ENCODE measurements at regions not wholly inside any gene's neighbourhood (a gene's known extent, or its start where the extent isn't known, plus 50 kb on each side); places are given as distances from the start of the nearest gene placed in this dataset.
"Not testable (repeated sequence)": the region's sequence is repeated elsewhere in the genome, so short reads cannot be mapped to it uniquely, and the experiment has no call there.

DNA sequence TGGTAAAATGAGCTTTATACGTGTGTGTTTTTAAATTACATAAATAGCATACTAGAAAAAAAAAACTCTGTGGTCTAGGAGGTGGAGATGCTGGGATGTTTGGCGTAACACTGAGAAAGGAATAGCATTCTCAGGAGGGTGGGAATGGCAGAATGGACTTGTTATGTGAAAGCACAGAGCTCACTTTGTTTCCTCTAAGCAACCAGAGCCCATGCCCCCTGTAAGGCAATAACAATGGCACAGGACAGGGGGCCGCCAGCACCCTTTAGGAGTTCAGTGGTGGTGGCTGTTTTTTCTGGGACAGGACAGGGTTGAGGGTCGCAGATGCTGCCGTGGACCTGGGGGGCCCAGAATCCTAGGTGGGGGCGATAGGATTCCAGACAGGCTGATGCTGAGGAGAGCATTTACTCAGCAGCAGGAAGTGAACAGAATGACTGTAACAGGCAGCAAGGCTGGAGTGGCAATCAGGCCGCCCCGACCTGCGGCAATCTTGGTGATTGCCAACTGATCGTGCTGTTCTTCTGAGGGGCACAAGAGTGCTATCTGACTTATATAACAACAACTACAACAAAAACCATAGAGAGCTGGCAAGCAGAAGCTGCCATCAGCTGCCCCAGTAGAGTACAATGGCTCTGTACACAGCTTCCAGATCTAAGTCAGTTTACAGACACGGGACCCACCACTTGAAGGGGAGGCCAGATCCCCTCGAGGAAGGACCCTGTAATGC lies 160.4 kb downstream of the UACA start:
- 82 to 85% (median 85%) methylated on average over 12 of the region's 12 CpGs for WGBS, 3 donors
- H3K27ac ChIP-seq (ENCODE audit: low read depth, low read length): no peak overlapping the region

DNA sequence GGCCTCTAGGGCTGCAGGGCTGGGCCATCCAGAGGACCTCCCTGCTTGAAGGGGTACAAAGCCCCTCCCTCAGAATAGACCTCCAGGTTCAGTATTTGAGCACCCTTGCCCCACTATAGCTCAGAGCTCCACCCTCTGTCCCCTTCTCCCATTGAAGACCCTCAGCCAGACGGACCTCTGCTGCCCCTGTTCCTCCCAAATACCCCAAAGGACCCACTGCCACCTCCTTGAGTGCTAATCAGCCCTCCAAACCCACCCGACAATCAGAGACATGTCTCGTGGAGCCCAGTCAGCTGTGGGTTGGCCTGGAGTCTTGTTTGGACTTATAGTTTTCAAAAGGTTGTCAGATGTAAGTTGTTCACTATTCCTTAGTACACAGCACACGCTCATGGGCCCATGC lies 161.1 kb downstream of the UACA start:
- 92 to 93% (median 92%) methylated on average over 4 of the region's 4 CpGs for WGBS, 3 donors
- no peak overlapping the region for H3K27ac ChIP-seq (ENCODE audit: low read depth, low read length)

DNA sequence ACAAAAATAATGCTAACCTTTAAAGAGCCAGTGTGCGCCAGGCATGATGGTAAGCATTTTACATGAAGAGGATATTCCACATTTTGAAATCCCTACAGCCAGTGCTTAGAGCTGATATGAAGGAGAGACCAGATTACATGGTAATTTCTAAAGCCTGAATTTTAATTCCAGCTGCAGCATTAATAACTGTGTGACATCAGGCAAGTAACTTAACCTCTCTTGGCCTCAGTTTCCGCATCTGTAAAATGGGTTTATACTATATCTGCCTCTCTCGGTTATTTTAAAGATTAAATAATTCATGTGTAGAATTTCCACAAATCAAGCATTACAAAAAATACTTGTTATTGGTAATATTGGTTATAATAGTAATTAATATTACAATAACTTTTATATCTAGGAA lies 165.4 kb downstream of the UACA start:
- 94 to 99% (median 98%) methylated on average over 3 of the region's 3 CpGs for WGBS, 3 donors

DNA sequence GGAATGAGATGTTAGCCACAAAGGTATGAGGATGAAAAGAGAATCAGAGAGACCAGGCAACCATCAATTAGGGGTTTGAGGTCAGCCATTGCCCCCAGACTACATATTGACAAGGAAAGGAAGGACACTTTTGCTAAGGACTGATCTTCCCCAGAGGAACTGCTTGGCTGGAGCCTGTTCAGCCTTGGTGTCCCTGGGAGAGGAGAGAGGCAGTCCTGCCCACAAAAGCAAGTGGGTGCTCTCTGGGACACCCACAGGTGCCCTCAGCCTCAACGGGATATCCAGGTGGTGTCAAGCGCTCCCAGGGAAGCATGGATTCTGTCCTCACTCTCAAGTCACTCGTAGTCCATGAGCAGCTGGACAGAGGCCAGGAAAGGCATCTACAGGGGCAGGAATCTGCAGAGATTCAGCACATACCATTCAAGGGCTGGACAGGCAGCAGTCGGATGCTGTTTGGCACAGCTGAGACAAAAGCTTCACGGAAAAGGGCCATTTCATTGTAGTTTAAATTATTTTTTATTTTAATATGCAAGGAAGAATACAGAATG lies 166.2 kb downstream of the UACA start:
- WGBS, 3 donors: 71 to 81% (median 76%) methylated on average over 5 of the region's 5 CpGs
- H3K27ac ChIP-seq (ENCODE audit: low read depth, low read length): no peak overlapping the region

More for the DNA sequence above, 165.4 kb downstream of the UACA start:
- no peak overlapping the region for H3K27ac ChIP-seq (ENCODE audit: low read depth, low read length)

DNA sequence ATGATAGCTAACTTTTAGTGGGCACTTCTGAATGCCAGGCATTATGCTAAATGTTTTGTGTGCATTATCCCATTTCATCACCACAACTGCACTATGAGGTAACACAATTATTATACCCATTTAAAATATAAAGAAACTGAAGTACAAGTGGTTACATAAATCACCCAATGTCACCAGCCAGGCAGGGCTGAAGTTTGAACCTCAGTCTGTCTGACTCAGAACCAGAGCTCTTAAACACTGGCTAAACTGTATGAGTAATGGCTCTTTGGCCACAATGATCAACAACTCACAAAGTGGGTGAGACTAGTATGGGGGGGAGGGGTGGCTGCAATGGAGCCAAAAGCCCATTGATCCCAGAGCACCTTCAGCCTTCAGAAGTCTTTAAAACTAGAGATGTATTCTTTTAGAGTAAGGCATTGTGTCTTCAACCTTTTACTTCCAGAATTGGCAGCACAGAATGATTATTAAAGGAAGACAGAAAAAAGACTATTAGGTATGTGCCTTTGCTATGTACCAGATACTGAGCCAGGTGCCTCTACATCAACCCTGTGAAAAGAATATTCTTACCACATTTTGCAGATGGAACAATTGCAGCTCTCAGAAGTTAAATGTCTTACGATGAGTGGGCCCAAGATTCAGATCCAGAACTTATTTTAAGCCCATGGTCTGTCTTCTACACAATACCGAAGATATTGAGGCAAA lies 166.9 kb downstream of the UACA start:
- no peak overlapping the region for H3K27ac ChIP-seq (ENCODE audit: low read depth, low read length)
- WGBS, 3 donors: 91 to 96% (median 94%) methylated on average over 2 of the region's 2 CpGs

DNA sequence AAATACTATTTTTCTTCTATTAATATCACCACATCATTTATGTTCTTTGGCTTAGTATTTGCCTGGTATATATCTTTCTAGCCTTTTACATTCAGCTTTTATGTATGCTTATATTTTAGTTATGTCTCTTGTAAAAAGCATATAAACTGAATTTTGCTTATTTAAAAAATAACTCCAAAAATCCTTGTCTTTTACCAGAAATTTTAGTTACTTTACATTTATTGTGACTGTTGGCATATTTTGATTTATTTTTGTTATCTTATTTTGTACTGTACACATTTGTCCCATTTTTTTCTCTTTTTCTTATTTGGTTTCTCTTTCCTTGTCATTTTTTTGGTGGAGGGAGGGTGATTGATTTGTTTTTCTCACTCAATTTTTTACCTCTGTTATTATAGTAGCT lies 169.6 kb downstream of the UACA start:
- H3K27ac ChIP-seq (ENCODE audit: low read depth, low read length): no peak overlapping the region

DNA sequence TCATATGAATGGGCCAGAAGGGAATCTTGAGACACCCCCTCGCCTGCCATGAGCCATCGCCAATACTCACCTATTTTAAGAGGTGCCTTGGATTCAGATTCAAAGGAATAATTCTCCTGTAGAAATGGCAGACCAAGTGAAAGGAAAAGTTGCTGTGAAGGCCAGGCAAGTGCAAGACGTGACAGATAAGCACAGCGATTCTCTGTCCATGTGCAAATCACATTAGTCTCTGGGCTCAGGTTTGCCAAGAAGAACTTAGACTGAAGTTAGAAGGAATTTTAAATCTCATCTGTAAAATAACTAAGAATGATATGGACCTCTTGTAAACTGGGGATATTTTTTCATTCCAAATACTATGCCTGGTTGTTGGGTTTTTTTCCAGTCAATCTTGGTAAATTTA lies 173.6 kb downstream of the UACA start:
- WGBS, 3 donors: 55 to 66% (median 65%) methylated on average over 4 of the region's 4 CpGs

DNA sequence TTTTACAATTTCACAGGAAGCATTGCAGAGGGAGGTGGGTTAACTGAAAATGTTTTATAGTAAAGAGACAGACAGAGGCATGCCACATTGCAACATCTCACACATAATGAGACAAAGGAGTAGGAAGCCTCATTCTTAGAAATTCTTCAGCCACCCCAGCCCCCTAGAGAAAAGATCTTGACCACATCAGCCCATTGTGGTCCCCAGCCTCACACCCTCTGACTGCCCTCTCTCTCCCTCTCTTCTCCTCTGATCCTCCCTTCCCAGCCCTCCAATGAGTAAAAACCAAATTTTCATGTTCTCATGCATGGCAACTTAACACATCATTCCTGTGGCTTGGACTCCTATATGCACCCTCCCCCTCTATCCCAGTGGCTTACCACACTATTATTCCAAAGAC lies 174.1 kb downstream of the UACA start:
- H3K27ac ChIP-seq (ENCODE audit: low read depth, low read length): no peak overlapping the region

More for the DNA sequence above, 173.6 kb downstream of the UACA start:
- H3K27ac ChIP-seq (ENCODE audit: low read depth, low read length): no peak overlapping the region

DNA sequence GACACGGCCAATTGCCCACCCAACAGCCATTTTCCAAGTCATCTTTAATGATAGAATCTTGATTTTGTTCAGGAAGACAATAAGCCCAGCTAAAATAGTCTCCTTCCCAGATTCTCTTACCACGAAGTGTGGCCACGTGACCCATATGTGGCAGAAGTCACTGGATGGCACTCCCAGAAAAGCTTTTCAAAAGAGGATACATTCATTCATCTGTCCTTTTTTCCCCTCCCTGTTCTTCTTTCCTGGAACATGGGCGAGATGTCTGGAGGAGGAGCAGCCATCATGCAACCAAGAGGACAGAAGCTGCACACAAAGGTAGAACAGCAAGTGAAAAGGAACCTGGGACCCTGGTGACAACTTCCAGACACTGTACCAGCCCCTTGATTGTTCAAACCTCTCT lies 174.7 kb downstream of the UACA start:
- WGBS, 3 donors: 83 to 84% (median 83%) methylated on average over 4 of the region's 4 CpGs

DNA sequence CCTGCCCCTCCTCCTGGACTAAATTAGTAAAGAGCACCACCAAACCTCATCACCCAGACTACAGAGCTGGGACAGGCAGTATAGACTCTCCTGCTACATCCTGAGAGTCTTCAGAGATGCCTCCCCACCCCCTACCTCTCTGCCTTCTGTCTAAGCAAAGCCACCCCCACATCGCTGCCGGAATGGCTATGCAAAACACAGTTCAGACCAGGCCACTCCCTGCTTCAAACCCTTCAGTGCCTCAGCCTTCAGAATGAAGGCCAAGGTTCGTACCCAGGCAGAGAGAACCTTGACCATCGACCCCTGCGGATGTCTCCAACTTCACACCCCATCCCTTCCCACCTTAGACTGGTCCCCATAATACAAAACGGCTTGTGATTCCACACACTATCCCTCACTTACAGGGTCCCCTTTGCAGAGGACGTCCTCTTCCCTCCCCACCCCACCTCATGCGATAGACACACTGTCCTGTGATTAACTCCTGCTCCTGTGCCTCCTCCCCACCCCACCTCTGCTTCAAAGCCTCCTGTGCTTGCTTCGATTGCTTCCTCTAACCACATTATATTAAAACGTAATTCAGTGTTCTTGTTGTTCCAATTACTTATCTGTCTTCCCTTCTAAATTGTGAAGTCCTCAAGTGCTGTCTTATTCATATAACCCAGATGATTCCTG lies 175.3 kb downstream of the UACA start:
- no peak overlapping the region for H3K27ac ChIP-seq (ENCODE audit: low read depth, low read length)
- 84 to 87% (median 85%) methylated on average over 10 of the region's 10 CpGs for WGBS, 3 donors

More for the DNA sequence above, 174.7 kb downstream of the UACA start:
- no peak overlapping the region for H3K27ac ChIP-seq (ENCODE audit: low read depth, low read length)

DNA sequence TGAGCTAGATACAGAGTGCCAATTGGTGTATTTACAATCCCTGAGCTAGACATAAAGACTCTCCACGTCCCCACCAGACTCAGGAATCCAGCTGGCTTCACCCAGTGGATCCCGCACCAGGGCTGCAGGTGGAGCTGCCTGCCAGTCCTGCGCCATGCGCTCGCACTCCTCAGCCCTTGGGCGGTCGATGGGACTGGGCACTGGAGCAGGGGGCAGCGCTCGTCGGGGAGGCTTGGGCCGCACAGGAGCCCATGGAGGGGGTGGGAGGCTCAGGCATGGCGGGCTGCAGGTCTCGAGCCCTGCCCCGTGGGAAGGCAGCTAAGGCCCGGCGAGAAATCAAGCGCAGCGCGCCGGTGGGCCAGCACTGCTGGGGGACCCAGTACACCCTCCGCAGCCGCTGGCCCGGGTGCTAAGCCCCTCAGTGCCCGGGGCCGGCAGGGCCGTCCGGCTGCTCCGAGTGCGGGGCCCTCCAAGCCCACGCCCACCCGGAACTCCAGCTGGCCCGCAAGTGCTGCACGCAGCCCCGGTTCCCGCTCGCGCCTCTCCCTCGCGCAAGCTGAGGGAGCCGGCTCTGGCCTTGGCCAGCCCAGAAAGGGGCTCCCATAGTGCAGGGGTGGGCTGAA lies 176.2 kb downstream of the UACA start:
- WGBS, 3 donors: 94 to 98% (median 97%) methylated on average over 30 to 40 of the region's 40 CpGs
- H3K27ac ChIP-seq (ENCODE audit: low read depth, low read length): not testable (repeated sequence)

DNA sequence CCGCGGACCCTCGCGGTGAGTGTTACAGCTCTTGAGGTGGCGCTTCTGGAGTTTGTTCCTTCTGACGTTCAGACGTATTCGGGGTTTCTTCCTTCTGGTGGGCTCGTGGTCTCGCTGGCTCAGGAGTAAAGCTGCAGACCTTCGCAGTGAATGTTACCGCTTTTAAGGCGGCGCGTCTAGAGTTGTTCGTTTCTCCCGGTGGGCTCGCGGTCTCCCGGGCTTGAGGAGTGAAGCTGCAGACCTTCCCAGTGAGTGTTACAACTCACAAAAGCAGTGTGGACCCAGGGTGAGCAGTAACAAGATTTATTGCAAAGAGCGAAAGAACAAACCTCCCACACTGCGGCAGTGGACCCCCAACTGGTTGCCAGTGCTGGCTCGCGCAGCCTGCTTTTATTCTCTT lies 177.1 kb downstream of the UACA start:
- WGBS, 3 donors: 86 to 92% (median 89%) methylated on average over 24 of the region's 24 CpGs
- no peak overlapping the region for H3K27ac ChIP-seq (ENCODE audit: low read depth, low read length)

DNA sequence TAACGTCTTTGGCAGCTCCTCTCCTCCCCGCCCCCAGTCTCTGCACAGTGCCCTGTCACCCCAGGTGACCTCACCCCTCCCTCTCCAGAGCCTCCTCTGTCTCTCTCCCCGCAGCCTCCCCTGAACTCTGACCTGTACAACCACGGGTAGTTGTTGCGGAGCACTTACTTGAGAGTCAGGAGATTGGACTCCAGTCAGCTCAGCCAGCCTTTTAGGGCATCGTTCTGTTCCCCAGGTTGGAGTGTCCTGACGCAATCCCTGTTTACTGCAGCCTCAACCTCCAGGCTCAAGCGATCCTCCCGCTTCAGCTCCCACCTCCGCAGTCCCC lies 177.7 kb downstream of the UACA start:
- WGBS, 3 donors: 35 to 46% (median 45%) methylated on average over 8 to 10 of the region's 10 CpGs

DNA sequence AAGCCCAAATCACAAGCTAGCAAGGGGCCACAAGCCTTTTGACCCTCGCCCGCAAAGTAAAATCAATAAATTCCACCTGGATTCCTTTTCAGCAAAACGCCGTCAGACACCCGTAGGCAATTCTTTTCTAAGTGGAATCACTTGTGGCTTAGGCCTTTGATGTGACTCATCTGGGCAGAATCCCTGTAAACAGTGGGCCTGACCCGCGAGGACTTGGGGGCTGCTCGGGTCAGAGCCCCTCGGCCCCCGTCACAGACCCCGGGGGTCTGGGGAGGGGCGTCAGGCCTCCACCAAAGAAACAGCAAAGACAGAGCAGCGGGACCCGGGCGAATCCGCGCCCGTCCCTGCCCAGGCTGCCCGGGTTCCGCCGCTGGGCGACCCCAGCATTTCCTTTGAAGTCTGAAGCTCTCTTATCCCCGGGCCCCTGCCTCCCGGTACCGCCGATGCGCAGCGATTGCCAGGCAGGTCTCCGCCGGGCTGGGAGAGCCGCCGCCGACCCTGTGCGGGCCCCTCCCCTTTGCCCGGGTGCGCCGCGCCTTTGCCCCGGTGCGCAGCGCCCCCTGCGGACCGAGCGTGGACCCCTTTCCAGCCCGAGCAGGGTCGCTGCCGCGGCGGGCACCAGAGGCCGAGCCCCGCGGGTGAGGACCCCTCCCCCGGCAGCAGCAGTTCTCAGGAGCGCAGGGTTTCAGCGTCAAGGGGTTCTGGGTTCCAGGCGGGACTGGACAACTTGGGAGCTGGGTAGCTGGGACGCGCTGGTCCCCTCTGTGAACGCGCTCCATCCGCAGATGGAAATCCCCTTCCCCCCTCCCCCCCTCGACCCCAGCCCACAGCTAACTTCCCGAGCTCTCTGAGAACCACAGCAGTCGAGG lies 178.3 kb downstream of the UACA start:
- H3K27ac ChIP-seq (ENCODE audit: low read depth, low read length): no peak overlapping the region
- 11 to 23% (median 21%) methylated on average over 57 to 64 of the region's 64 CpGs for WGBS, 3 donors

More for the DNA sequence above, 177.7 kb downstream of the UACA start:
- H3K27ac ChIP-seq (ENCODE audit: low read depth, low read length): no peak overlapping the region

DNA sequence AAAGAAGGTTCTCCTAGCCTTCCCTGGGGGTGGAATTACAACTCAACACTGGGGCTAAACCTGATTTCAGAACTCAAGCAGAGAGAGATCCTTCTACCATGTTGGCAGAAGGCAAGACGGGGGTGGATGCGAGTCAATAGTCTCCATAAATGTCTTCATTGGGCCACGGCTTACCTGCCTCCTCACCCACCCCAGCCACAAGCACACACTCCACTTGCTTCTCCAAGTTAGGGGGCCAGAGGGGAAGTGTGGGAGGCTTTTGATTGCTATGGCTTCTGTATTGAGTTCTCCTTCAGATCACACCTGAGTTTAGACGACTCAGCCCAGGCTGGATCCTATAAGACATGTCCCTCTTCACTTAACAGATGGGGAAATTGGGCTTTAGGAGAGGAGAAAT lies 178.9 kb downstream of the UACA start:
- 94 to 96% (median 95%) methylated on average over 4 of the region's 4 CpGs for WGBS, 3 donors
- no peak overlapping the region for H3K27ac ChIP-seq (ENCODE audit: low read depth, low read length)

DNA sequence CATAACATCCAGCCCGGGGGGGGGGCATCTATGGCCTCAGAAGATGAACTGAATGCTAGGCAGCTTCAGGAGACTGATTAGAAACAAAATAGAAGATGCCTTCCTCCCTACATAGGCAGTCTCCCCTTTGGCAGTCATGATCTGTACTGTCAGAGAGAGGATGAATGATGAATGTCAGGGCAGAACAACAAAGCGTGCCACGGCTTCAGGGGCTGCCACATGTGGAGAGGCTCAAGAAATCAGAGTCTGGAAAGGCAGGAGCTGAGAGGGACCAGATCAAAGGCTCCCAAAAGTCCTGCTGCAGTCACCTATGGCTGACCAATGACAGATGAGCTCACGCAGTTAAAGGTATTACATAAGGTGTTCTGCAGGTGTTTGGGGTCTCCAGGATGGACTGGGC lies 180.4 kb downstream of the UACA start:
- no peak overlapping the region for H3K27ac ChIP-seq (ENCODE audit: low read depth, low read length)
- WGBS, 3 donors: 52 to 78% (median 69%) methylated on average over 4 of the region's 4 CpGs

DNA sequence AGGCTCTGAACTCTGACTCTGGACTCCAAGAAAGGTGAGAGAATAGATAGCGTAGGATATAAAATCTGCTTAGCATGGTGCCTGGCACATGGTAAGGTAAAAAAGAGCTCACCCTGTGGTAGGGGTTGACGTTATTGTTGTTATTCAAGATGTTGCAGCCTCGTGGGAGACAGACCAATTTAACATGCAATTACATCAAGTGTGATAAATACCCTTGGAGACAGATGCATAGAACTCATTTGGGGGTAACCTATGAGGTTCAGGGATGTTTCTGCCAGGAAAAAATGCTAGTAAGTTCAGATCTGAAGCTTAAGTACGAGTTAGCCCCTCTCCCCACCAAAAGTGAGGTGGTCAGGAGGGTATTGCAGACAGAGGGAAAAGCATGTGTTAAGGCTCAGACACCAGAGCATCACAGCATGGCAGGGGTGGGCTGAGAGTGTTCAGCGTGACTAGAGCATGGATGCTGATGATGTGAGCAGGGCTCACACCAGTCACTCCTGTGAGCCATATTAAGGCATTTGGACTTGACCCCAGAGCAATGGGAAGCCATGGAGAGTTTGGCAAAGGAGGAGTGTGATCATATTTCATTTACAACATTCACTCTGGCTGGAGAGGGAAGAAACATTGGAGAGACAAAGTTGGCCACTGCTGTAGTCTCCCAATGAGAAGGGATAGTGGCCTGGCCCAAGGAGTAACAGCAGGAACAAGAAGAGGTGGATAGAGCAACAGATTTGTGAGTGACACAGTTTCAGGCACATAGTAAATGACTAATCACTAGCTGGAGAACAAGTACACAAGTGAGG lies 181.0 kb downstream of the UACA start:
- H3K27ac ChIP-seq (ENCODE audit: low read depth, low read length): no peak overlapping the region
- WGBS, 3 donors: 67 to 81% (median 76%) methylated on average over 5 of the region's 5 CpGs

Measured in adipose tissue (tissue), 3 donors.